ENCODE measurements at regions not wholly inside any gene's neighbourhood (a gene's known extent, or its start where the extent isn't known, plus 50 kb on each side); places are given as distances from the start of the nearest gene placed in this dataset.

DNA sequence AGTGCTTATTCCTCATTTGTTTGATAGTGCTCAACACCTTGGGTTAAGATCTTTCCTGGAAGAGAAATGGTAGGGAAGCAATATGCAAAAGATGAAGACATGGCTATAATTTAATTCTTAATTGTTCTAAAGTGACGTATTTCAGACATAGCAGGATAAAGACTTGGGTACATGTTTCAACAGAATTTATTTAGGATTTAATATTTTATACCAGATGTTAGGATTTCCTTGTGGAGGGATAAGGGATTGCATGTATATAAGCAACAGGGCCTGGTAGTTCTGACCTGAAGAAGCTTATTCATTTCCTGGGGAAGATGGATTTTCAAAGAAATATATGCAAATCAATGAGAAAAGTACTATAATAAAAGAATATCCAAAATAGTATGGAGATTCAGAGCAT is 163.8 kb downstream of the FAT3 start:
- H3K4me3 ChIP-seq, result no peak overlapping the region
- H3K9me3 ChIP-seq (ENCODE audit: low read depth), result no peaks in the 10 kb centered on the region
- H4K20me1 ChIP-seq (ENCODE audit: insufficient read depth), result no peaks in the 10 kb centered on the region
- no peaks in the 10 kb centered on the region for H3K36me3 ChIP-seq (ENCODE audit: low read depth)
- TF ChIP-seq EZH2phosphoT487 (IDR thresholded peaks at IDR 0.05; ENCODE audit: insufficient read depth, low read depth) (no peak), EZH2 (IDR thresholded peaks at IDR 0.05; ENCODE audit: insufficient read depth, poor library complexity, severe bottlenecking) (no peak)
- peak; percentile 20 for DNase-seq
- H3K79me2 ChIP-seq (ENCODE audit: insufficient read depth), result no peaks in the 10 kb centered on the region
- H3F3A ChIP-seq (ENCODE audit: insufficient read depth), result peaks cover 16% of the 10 kb centered on the region
- H3K4me2 ChIP-seq (ENCODE audit: unreplicated experiment), result no peak overlapping the region
- in situ Hi-C loops (cut with MboI), result no loop called here
- peaks cover 44% of the 10 kb centered on the region for H3K27me3 ChIP-seq (replicated peaks; ENCODE audit: insufficient read depth)
- no peak overlapping the region for H3K27ac ChIP-seq
- H3K9ac ChIP-seq, result no peak overlapping the region
- peaks cover 19% of the 10 kb centered on the region for H3K4me1 ChIP-seq (ENCODE audit: insufficient read depth)
- no peaks in the 10 kb centered on the region for H3K9me2 ChIP-seq (ENCODE audit: insufficient read depth)
- WGBS, 2 experiments (ENCODE audit: low coverage in 1 of 2, low lambda C conversion rate in 2 of 2, missing lambda C conversion rate in 2 of 2), result 36 to 41% methylated on average over 1 of the region's 1 CpG
- H2AFZ ChIP-seq, result no peak overlapping the region

DNA sequence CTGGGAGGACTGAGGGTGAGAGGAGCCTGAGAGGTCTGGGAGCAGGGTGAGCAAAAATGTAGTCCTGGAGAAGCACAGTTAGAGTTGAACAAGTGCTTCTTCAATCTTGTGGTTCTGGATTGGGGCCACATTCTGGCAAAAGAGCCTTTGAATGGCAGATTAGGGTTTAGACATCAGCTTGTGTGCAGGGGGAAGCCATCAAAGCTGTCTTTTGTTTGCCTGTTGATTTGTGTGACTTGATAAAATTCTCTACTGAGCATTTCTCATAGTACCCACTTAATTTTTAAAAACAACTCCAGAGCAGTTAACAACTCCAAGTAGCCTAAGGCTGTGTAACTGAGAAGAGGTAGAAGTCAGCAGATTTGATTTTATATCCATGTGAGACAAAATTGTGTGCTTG is 166.2 kb downstream of the FAT3 start:
- H3K9me3 ChIP-seq (ENCODE audit: low read depth), result no peaks in the 10 kb centered on the region
- no peak overlapping the region for H3K9ac ChIP-seq
- in situ Hi-C loops (cut with MboI), result no loop called here
- no peaks in the 10 kb centered on the region for H3K4me1 ChIP-seq (ENCODE audit: insufficient read depth)
- H3K27ac ChIP-seq, result no peak overlapping the region
- no peak for DNase-seq
- no peaks in the 10 kb centered on the region for H3F3A ChIP-seq (ENCODE audit: insufficient read depth)
- H3K36me3 ChIP-seq (ENCODE audit: low read depth), result no peaks in the 10 kb centered on the region
- TF ChIP-seq EZH2phosphoT487 (IDR thresholded peaks at IDR 0.05; ENCODE audit: insufficient read depth, low read depth), result no peak
- TF ChIP-seq EZH2 (IDR thresholded peaks at IDR 0.05; ENCODE audit: insufficient read depth, poor library complexity, severe bottlenecking), result no peak
- no peaks in the 10 kb centered on the region for H3K9me2 ChIP-seq (ENCODE audit: insufficient read depth)
- H3K4me2 ChIP-seq (ENCODE audit: unreplicated experiment), result no peak overlapping the region
- H3K4me3 ChIP-seq, result no peak overlapping the region
- H2AFZ ChIP-seq, result no peak overlapping the region
- no peaks in the 10 kb centered on the region for H4K20me1 ChIP-seq (ENCODE audit: insufficient read depth)
- peaks cover 50% of the 10 kb centered on the region for H3K27me3 ChIP-seq (replicated peaks; ENCODE audit: insufficient read depth)
- no peaks in the 10 kb centered on the region for H3K79me2 ChIP-seq (ENCODE audit: insufficient read depth)

GRCh38 chr11:92391364-92391763 is 166.7 kb downstream of the FAT3 start:
- Histone ChIP-seq H3K9me2 (ENCODE audit: insufficient read depth) (no peaks in the 10 kb centered on the region), H3K9me3 (ENCODE audit: low read depth) (no peaks in the 10 kb centered on the region), H3K4me1 (ENCODE audit: insufficient read depth) (no peaks in the 10 kb centered on the region), H2AFZ (no peak overlapping the region), H3K4me3 (no peak overlapping the region), H3K27me3 (replicated peaks; ENCODE audit: insufficient read depth) (peaks cover 48% of the 10 kb centered on the region), H3K27ac (no peak overlapping the region), H3K9ac (no peak overlapping the region), H3K4me2 (ENCODE audit: unreplicated experiment) (no peak overlapping the region), H4K20me1 (ENCODE audit: insufficient read depth) (no peaks in the 10 kb centered on the region), H3K36me3 (ENCODE audit: low read depth) (no peaks in the 10 kb centered on the region), H3K79me2 (ENCODE audit: insufficient read depth) (no peaks in the 10 kb centered on the region), H3F3A (ENCODE audit: insufficient read depth) (no peaks in the 10 kb centered on the region)
- TF ChIP-seq EZH2phosphoT487 (IDR thresholded peaks at IDR 0.05; ENCODE audit: insufficient read depth, low read depth) (no peak), EZH2 (IDR thresholded peaks at IDR 0.05; ENCODE audit: insufficient read depth, poor library complexity, severe bottlenecking) (no peak)
- DNase-seq, result no peak
- in situ Hi-C loops (cut with MboI), result no loop called here

- Histone ChIP-seq H3K36me3 (ENCODE audit: low read depth) (no peaks in the 10 kb centered on the region), H3F3A (ENCODE audit: insufficient read depth) (no peaks in the 10 kb centered on the region), H3K27me3 (replicated peaks; ENCODE audit: insufficient read depth) (peaks cover 48% of the 10 kb centered on the region), H3K9me3 (ENCODE audit: low read depth) (no peaks in the 10 kb centered on the region), H3K27ac (no peak overlapping the region), H3K4me2 (ENCODE audit: unreplicated experiment) (no peak overlapping the region), H3K79me2 (ENCODE audit: insufficient read depth) (no peaks in the 10 kb centered on the region), H3K9ac (no peak overlapping the region), H2AFZ (no peak overlapping the region), H3K9me2 (ENCODE audit: insufficient read depth) (no peaks in the 10 kb centered on the region), H3K4me1 (ENCODE audit: insufficient read depth) (no peaks in the 10 kb centered on the region), H3K4me3 (no peak overlapping the region), H4K20me1 (ENCODE audit: insufficient read depth) (no peaks in the 10 kb centered on the region)
- no peak for DNase-seq
- in situ Hi-C loops (cut with MboI), result no loop called here
- WGBS, 2 experiments (ENCODE audit: low coverage in 1 of 2, low lambda C conversion rate in 2 of 2, missing lambda C conversion rate in 2 of 2), result 73 to 74% methylated on average over 6 of the region's 6 CpGs
- TF ChIP-seq EZH2 (IDR thresholded peaks at IDR 0.05; ENCODE audit: insufficient read depth, poor library complexity, severe bottlenecking), result no peak
- no peak for TF ChIP-seq EZH2phosphoT487 (IDR thresholded peaks at IDR 0.05; ENCODE audit: insufficient read depth, low read depth)
These were observed 167.2 kb downstream of the FAT3 start for GRCh38 chr11:92391808-92392207.

DNA sequence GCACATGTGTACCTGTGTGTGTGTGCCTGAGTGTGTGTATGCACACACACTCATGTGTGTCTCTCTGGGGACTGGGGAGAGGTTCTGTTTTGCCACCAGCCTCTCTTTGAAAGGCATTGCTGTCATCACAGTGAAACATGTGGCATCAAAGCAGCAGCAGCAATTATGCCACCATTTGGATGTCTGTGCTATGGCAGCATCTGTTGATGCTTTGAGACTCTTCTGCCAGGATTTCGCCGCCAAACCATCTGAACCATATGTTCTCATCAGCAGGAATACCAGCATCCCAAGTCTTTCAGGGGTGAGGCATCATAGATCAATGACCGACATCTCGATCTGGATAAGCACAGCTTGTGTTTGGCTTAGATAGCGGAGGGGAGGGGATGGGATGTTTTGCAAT is 168.6 kb downstream of the FAT3 start:
- Histone ChIP-seq H3K36me3 (ENCODE audit: low read depth) (no peaks in the 10 kb centered on the region), H3K27me3 (replicated peaks; ENCODE audit: insufficient read depth) (peaks cover 48% of the 10 kb centered on the region), H4K20me1 (ENCODE audit: insufficient read depth) (no peaks in the 10 kb centered on the region), H3K9ac (no peak overlapping the region), H3K4me3 (no peak overlapping the region), H3K9me2 (ENCODE audit: insufficient read depth) (no peaks in the 10 kb centered on the region), H3F3A (ENCODE audit: insufficient read depth) (no peaks in the 10 kb centered on the region), H3K27ac (no peak overlapping the region), H2AFZ (no peak overlapping the region), H3K4me1 (ENCODE audit: insufficient read depth) (no peaks in the 10 kb centered on the region), H3K4me2 (ENCODE audit: unreplicated experiment) (no peak overlapping the region), H3K79me2 (ENCODE audit: insufficient read depth) (no peaks in the 10 kb centered on the region), H3K9me3 (ENCODE audit: low read depth) (no peaks in the 10 kb centered on the region)
- DNase-seq, result no peak
- TF ChIP-seq EZH2phosphoT487 (IDR thresholded peaks at IDR 0.05; ENCODE audit: insufficient read depth, low read depth), result no peak
- no peak for TF ChIP-seq EZH2 (IDR thresholded peaks at IDR 0.05; ENCODE audit: insufficient read depth, poor library complexity, severe bottlenecking)
- WGBS, 2 experiments (ENCODE audit: low coverage in 1 of 2, low lambda C conversion rate in 2 of 2, missing lambda C conversion rate in 2 of 2), result 28 to 30% methylated on average over 5 of the region's 5 CpGs
- in situ Hi-C loops (cut with MboI), result no loop called here

Data from GM23248 (cell line).